Esophagus squamous epithelium (tissue), 4 donors: ENCODE measurements at regions not wholly inside any gene's neighbourhood (a gene's known extent, or its start where the extent isn't known, plus 50 kb on each side); places are given as distances from the start of the nearest gene placed in this dataset.

Source experiments
- CTCF ChIP-seq, 6 experiments: fragments of 450-650 bp in 4 of 6; fragments of 200-600 bp in 2 of 6; sonication (generic) in 2 of 6; IDR thresholded peaks; one replicate each; pipeline ENCODE4 v1.5.1; 2016 to 2019; ENCODE audit warnings: antibody characterized with exemption in 6 of 6, mild to moderate bottlenecking in 4 of 6, moderate library complexity in 4 of 6
- POLR2A ChIP-seq, 4 donors: fragments of 450-650 bp; IDR thresholded peaks; one replicate each; pipeline ENCODE4 v1.6.1; 2017; ENCODE audit warnings: antibody characterized with exemption in 4 of 4, mild to moderate bottlenecking in 4 of 4, moderate library complexity in 3 of 4

GRCh38 chr14:44788612-44789011, 173.1 kb downstream of the KLHL28 start:
- no peak for TF ChIP-seq CTCF (IDR thresholded peaks at IDR 0.05)
- no peak for TF ChIP-seq POLR2A (IDR thresholded peaks at IDR 0.05)
